GM12878 (cell line): ENCODE measurements at regions not wholly inside any gene's neighbourhood (a gene's known extent, or its start where the extent isn't known, plus 50 kb on each side); places are given as distances from the start of the nearest gene placed in this dataset.

Experiments
- ATAC-seq: fragments of 200-7000 bp; cut with Tn5 transposase; 3 replicates; pipeline ENCODE4 v1.9.1; 2020; ENCODE audit warnings: mild to moderate bottlenecking, moderate library complexity
- BruUV-seq: library from RNA; stranded (reverse); fragments of 400-500 nt; replicated peaks from 2 replicates; lab custom pipeline; 2021; lab: Mats Ljungman, UMichigan
- CTCF ChIA-PET: fragments of 300-600 bp; sonication (Branson Sonifier 250); formaldehyde crosslinking; extraction: SDS; loops from one replicate; lab custom pipeline; 2021; ENCODE audit warnings: inconsistent platforms; lab: Yijun Ruan, JAX
- POLR2A ChIA-PET: fragments of 350-600 bp; formaldehyde crosslinking; extraction: SDS; loops from one replicate; lab custom pipeline; 2021; ENCODE audit warnings: inconsistent platforms; lab: Charles Lee
- RAD21 ChIA-PET: fragments of 300-600 bp; sonication (Branson Sonifier 250); formaldehyde crosslinking; loops from one replicate; lab custom pipeline; 2023; ENCODE audit warnings: antibody characterized with exemption; ENCODE audit not compliant: unreplicated experiment; lab: Charles Lee
- SMC1A ChIA-PET: fragments of 300-600 bp; sonication (Branson Sonifier 250); formaldehyde crosslinking; loops from one replicate; lab custom pipeline; 2023; ENCODE audit not compliant: unreplicated experiment, uncharacterized antibody; lab: Charles Lee
- DNase-seq: peaks from one replicate; pipeline ENCODE4 v3.0.0-alpha.2; 2011; ENCODE audit warnings: low read depth, low spot score
- FAIRE-seq: peaks from 3 replicates; lab custom pipeline; 2011; peaks lifted over from hg19 to GRCh38; lab: Jason Lieb, UNC
- H2AFZ ChIP-seq: 2 replicates; pipeline ENCODE4 v1.6.0; 2011; ENCODE audit warnings: low read depth, low read length, control low read depth; ENCODE audit not compliant: control insufficient read depth
- H3K27ac ChIP-seq: 2 replicates; pipeline ENCODE4 v1.5.1; 2011; ENCODE audit warnings: control low read depth; ENCODE audit not compliant: control insufficient read depth, insufficient read depth
- H3K27me3 ChIP-seq, 2 experiments: replicated peaks in 1 of 2; 2 replicates each; pipeline versions ENCODE4 v1.6.0 to v1.6.1; 2011; ENCODE audit warnings: low read length in 1 of 2; ENCODE audit not compliant: control insufficient read depth in 2 of 2, insufficient read depth in 2 of 2
- H3K36me3 ChIP-seq, 2 experiments: 2 replicates each; pipeline ENCODE4 v1.5.1; 2011; ENCODE audit warnings: low read length in 1 of 2; ENCODE audit not compliant: control insufficient read depth in 2 of 2, insufficient read depth in 2 of 2
- H3K4me1 ChIP-seq: 2 replicates; pipeline ENCODE4 v1.6.1; 2011; ENCODE audit warnings: mild to moderate bottlenecking, low read length, moderate library complexity, mixed read lengths; ENCODE audit not compliant: control insufficient read depth, insufficient read depth
- H3K4me2 ChIP-seq: 2 replicates; pipeline ENCODE4 v1.6.0; 2011; ENCODE audit warnings: control low read depth; ENCODE audit not compliant: control insufficient read depth, insufficient read depth
- H3K4me3 ChIP-seq: fragments of 200-600 bp; sonication (generic); 2 replicates; pipeline ENCODE4 v1.5.1; 2016
- H3K79me2 ChIP-seq: 2 replicates; pipeline ENCODE4 v1.6.0; 2011; ENCODE audit warnings: low read length; ENCODE audit not compliant: control insufficient read depth, insufficient read depth
- H3K9ac ChIP-seq: 2 replicates; pipeline ENCODE4 v1.8.0; 2011; ENCODE audit warnings: low read length, control low read depth, mixed read lengths; ENCODE audit not compliant: control insufficient read depth, insufficient read depth
- H3K9me3 ChIP-seq: replicated peaks from 3 replicates; pipeline ENCODE4 v1.5.1; 2011; ENCODE audit warnings: mild to moderate bottlenecking, low read length; ENCODE audit not compliant: control insufficient read depth, insufficient read depth
- H4K20me1 ChIP-seq: 2 replicates; pipeline ENCODE4 v1.6.0; 2011; ENCODE audit not compliant: control insufficient read depth, insufficient read depth
- ATF7 ChIP-seq: fragments of 450-650 bp; IDR thresholded peaks from 2 replicates; pipeline ENCODE4 v1.6.1; 2016; ENCODE audit warnings: low read depth, mild to moderate bottlenecking
- HDAC6 ChIP-seq: fragments of 200-600 bp; sonication (generic); IDR thresholded peaks from one replicate; pipeline ENCODE4 v1.8.0; 2017; ENCODE audit warnings: antibody characterized with exemption; ENCODE audit not compliant: unreplicated experiment
- KAT2A ChIP-seq: conservative IDR thresholded peaks from 2 replicates; pipeline ENCODE4 v1.6.1; 2011; ENCODE audit warnings: low read depth, low read length; ENCODE audit not compliant: control insufficient read depth
- MTA2 ChIP-seq: fragments of 450-650 bp; IDR thresholded peaks from 2 replicates; pipeline ENCODE4 v1.6.1; 2016; ENCODE audit warnings: low read depth, mild to moderate bottlenecking, moderate library complexity
- MYC ChIP-seq: IDR thresholded peaks from 2 replicates; pipeline ENCODE4 v1.6.1; 2011; ENCODE audit warnings: mild to moderate bottlenecking, low read length, moderate library complexity, inconsistent platforms; ENCODE audit not compliant: insufficient read depth, insufficient replicate concordance, insufficient read length, severe bottlenecking
- NFYA ChIP-seq: IDR thresholded peaks from 2 replicates; pipeline ENCODE4 v1.6.1; 2011; ENCODE audit warnings: low read depth, mild to moderate bottlenecking, low read length, improper control_type of control experiment, borderline replicate concordance
- PAX8 ChIP-seq: fragments of 450-650 bp; IDR thresholded peaks from 2 replicates; pipeline ENCODE4 v1.6.1; 2017; ENCODE audit warnings: mild to moderate bottlenecking, moderate library complexity
- POLR2AphosphoS5 ChIP-seq: IDR thresholded peaks from 2 replicates; pipeline ENCODE4 v1.6.1; 2011; ENCODE audit warnings: mild to moderate bottlenecking, low read length, inconsistent platforms
- RELA ChIP-seq: fragments of 450-650 bp; IDR thresholded peaks from 2 replicates; pipeline ENCODE4 v1.8.0; 2014; ENCODE audit warnings: borderline replicate concordance; ENCODE audit not compliant: partially characterized antibody
- RUNX3 ChIP-seq: IDR thresholded peaks from 2 replicates; pipeline ENCODE4 v1.6.1; 2012; ENCODE audit warnings: low read length, inconsistent platforms
- SMARCA5 ChIP-seq: fragments of 450-650 bp; IDR thresholded peaks from 2 replicates; pipeline ENCODE4 v1.6.1; 2017; ENCODE audit warnings: mild to moderate bottlenecking
- SPI1 ChIP-seq: IDR thresholded peaks from 2 replicates; pipeline ENCODE4 v1.6.1; 2011; ENCODE audit warnings: low read depth, mild to moderate bottlenecking, low read length, moderate library complexity, borderline replicate concordance; ENCODE audit not compliant: insufficient read depth
- YBX1 ChIP-seq: fragments of 450-650 bp; IDR thresholded peaks from 2 replicates; pipeline ENCODE4 v1.6.1; 2016; ENCODE audit warnings: antibody characterized with exemption
- ZNF207 ChIP-seq: fragments of 450-650 bp; IDR thresholded peaks from 2 replicates; pipeline ENCODE4 v1.6.1; 2014; ENCODE audit warnings: antibody characterized with exemption, mild to moderate bottlenecking, borderline replicate concordance
- WGBS: methylation state at CpG from one replicate; pipeline ENCODE4 v1.1.6; 2016; ENCODE audit warnings: low lambda C conversion rate; ENCODE audit not compliant: insufficient replicate concordance, insufficient coverage; ENCODE audit errors: missing lambda C conversion rate; 5-methylcytosine and 5-hydroxymethylcytosine counted together
- in situ Hi-C: fragments of 300-500 bp; cut with MboI; formaldehyde crosslinking; loops from 9 replicates; pipeline ENCODE4 v1.14.3; 2018; ENCODE audit warnings: mixed read lengths
- intact Hi-C: fragments of 100-400 bp; cut with micrococcal nuclease; formaldehyde crosslinking; loops from one replicate; pipeline ENCODE4 v1.14.2; 2022; ENCODE audit not compliant: unreplicated experiment
- TF ChIP-seq, protein P1 (sequence below): fragments of 450-650 bp; IDR thresholded peaks from 2 replicates; pipeline ENCODE4 v1.6.1; 2016; ENCODE audit warnings: mild to moderate bottlenecking, moderate library complexity, borderline replicate concordance
- TF ChIP-seq, protein P2 (sequence below): IDR thresholded peaks from 2 replicates; pipeline ENCODE4 v1.6.1; 2011; ENCODE audit warnings: borderline replicate concordance, low read depth, mild to moderate bottlenecking, moderate library complexity, mixed read lengths, low read length; ENCODE audit not compliant: insufficient read depth; ENCODE audit errors: extremely low read length

DNA sequence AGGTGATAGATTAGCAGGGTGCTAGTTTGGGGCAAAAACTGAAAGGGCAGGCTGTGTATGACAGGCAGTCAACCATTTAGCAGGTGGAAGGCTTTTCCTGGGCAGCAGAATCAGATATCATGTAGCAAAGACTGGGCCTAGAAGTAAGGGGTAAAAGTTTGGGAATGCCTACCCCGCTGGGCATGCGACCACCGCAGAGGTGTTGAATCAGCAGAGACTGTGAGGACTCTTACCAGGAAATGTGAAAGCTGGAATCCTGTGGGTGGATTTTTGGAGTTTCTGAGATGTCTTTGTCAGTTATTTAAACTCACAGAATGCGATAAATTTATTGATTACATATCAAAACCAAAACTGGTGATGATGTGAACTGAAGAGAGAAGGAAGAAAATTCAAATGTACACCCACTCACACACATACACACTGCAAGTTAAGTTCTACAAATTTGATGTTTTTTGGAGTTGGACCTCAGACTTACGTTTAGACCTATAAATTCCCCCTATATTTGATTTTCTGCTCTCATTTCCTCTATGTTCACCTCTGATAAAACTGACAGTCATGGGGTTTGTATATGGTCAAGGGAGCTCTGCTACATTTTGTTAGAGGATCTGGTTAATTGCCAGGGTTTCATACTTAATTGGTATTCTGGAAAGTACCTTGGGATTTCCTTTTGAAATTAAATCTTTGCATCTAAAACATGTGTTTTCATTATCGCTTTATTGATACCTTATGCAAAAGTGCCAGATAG is 333.6 kb downstream of the CSNK1G3 start (continued):
- TF ChIP-seq, protein P1, sequence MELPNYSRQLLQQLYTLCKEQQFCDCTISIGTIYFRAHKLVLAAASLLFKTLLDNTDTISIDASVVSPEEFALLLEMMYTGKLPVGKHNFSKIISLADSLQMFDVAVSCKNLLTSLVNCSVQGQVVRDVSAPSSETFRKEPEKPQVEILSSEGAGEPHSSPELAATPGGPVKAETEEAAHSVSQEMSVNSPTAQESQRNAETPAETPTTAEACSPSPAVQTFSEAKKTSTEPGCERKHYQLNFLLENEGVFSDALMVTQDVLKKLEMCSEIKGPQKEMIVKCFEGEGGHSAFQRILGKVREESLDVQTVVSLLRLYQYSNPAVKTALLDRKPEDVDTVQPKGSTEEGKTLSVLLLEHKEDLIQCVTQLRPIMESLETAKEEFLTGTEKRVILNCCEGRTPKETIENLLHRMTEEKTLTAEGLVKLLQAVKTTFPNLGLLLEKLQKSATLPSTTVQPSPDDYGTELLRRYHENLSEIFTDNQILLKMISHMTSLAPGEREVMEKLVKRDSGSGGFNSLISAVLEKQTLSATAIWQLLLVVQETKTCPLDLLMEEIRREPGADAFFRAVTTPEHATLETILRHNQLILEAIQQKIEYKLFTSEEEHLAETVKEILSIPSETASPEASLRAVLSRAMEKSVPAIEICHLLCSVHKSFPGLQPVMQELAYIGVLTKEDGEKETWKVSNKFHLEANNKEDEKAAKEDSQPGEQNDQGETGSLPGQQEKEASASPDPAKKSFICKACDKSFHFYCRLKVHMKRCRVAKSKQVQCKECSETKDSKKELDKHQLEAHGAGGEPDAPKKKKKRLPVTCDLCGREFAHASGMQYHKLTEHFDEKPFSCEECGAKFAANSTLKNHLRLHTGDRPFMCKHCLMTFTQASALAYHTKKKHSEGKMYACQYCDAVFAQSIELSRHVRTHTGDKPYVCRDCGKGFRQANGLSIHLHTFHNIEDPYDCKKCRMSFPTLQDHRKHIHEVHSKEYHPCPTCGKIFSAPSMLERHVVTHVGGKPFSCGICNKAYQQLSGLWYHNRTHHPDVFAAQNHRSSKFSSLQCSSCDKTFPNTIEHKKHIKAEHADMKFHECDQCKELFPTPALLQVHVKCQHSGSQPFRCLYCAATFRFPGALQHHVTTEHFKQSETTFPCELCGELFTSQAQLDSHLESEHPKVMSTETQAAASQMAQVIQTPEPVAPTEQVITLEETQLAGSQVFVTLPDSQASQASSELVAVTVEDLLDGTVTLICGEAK = no peak
- TF ChIP-seq KAT2A = no peak
- TF ChIP-seq PAX8 = no peak
- 0 out of 2 replicates have a peak, but pooled peaks have one; percentile 22 for TF ChIP-seq SMARCA5
- peak; percentile 2; the same call in 1 of the 2 replicates for TF ChIP-seq SPI1
- TF ChIP-seq MYC = no peak
- no peak for TF ChIP-seq ZNF207
- TF ChIP-seq MTA2 = peak; percentile 76

DNA sequence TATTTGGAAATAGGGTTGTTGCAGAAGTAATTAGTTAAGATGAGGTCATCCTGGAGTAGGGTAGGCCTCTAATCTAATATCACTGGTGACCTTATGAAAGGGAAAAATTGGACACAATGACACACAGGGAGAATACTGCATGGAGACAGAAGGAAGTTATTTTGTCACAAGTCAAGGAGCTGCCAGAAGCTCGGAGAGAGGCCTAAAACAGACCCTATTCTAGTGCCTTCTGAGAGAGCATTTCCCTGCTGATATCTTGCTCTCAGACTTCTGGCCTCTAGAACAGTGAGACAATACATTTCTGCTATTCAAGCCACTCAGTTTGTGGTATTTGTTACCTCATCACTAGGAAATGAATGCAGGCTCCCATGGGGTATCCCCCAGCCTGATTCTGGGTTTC is 332.9 kb downstream of the CSNK1G3 start:
- DNase-seq = no peak
- peak; percentile 84 for ATAC-seq
- ChIA-PET POLR2A (no interaction called here), SMC1A (interaction anchor here (1.0 kb wide), 1 partner anchor 28 kb away, joined by 3 read pairs; no protein-coding TSS in a partner anchor), RAD21 (no interaction called here), CTCF (no interaction called here)
- no peak for FAIRE-seq
- no peaks in the 10 kb centered on the region for H3K36me3 ChIP-seq
- no peak overlapping the region for H3K9ac ChIP-seq
- TF ChIP-seq POLR2AphosphoS5 = no peak
- TF ChIP-seq HDAC6 = no peak
- TF ChIP-seq RUNX3 = peak; percentile 8; the same call in 1 of the 2 replicates
- no peak for TF ChIP-seq SPI1
- TF ChIP-seq, protein P2, sequence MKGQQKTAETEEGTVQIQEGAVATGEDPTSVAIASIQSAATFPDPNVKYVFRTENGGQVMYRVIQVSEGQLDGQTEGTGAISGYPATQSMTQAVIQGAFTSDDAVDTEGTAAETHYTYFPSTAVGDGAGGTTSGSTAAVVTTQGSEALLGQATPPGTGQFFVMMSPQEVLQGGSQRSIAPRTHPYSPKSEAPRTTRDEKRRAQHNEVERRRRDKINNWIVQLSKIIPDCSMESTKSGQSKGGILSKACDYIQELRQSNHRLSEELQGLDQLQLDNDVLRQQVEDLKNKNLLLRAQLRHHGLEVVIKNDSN = no peak
- TF ChIP-seq RELA = no peak
- no peak for TF ChIP-seq NFYA
- no peak for TF ChIP-seq YBX1
- peak; percentile 42; the same call in 1 of the 2 replicates for TF ChIP-seq ATF7
- no peaks in the 10 kb centered on the region for H3K27me3 ChIP-seq
- H3K4me1 ChIP-seq = no peaks in the 10 kb centered on the region
- BruUV-seq = no TSS peak
- no peak overlapping the region for H3K27ac ChIP-seq
- intact Hi-C loops = no loop called here
- no peak overlapping the region for H3K4me2 ChIP-seq
- no peaks in the 10 kb centered on the region for H3K9me3 ChIP-seq
- H4K20me1 ChIP-seq = no peaks in the 10 kb centered on the region
- H3K79me2 ChIP-seq = no peaks in the 10 kb centered on the region
- 7% methylated on average over 1 of the region's 1 CpG for WGBS
- in situ Hi-C loops = no loop called here
- H2AFZ ChIP-seq = no peak overlapping the region
- H3K4me3 ChIP-seq = no peak overlapping the region
